ENCODE measurements at regions not wholly inside any gene's neighbourhood (a gene's known extent, or its start where the extent isn't known, plus 50 kb on each side); places are given as distances from the start of the nearest gene placed in this dataset.
"Not testable (repeated sequence)": the region's sequence is repeated elsewhere in the genome, so short reads cannot be mapped to it uniquely, and the experiment has no call there.

DNA sequence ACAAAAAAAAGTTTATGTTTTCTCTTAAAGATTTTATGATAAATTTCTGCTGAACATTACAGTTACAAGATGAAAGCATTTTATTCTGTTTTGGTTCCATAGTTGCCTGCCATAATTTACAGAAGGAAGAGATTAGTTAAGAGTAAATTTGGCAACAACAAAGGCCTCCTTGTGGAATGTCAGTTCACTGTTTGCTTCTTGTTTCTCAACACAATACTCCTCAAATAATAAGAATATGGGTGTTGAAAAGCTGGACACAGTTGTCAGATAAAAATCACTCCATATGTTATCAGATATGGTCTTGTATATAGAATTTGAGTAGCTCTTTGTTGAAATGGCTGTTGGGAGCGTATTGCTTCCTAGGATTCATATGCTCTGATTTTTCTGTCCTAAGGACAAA is 359.5 kb downstream of the CPS1 start:
- TF ChIP-seq, protein P1, sequence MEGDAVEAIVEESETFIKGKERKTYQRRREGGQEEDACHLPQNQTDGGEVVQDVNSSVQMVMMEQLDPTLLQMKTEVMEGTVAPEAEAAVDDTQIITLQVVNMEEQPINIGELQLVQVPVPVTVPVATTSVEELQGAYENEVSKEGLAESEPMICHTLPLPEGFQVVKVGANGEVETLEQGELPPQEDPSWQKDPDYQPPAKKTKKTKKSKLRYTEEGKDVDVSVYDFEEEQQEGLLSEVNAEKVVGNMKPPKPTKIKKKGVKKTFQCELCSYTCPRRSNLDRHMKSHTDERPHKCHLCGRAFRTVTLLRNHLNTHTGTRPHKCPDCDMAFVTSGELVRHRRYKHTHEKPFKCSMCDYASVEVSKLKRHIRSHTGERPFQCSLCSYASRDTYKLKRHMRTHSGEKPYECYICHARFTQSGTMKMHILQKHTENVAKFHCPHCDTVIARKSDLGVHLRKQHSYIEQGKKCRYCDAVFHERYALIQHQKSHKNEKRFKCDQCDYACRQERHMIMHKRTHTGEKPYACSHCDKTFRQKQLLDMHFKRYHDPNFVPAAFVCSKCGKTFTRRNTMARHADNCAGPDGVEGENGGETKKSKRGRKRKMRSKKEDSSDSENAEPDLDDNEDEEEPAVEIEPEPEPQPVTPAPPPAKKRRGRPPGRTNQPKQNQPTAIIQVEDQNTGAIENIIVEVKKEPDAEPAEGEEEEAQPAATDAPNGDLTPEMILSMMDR (conservative IDR thresholded peaks at IDR 0.05; ENCODE audit: low read depth, low read length): no peak
- DNase-seq (ENCODE audit: low read depth): no peak
- H3K4me3 ChIP-seq (ENCODE audit: low read depth, low read length): no peak overlapping the region

- TF ChIP-seq, protein P1 (conservative IDR thresholded peaks at IDR 0.05; ENCODE audit: low read depth, low read length): no peak
- no peak for DNase-seq (ENCODE audit: low read depth)
- H3K4me3 ChIP-seq (ENCODE audit: low read depth, low read length): no peak overlapping the region
Measured at GRCh38 chr2:210917465-210917864, 361.1 kb downstream of the CPS1 start.

GRCh38 chr2:210919128-210919527 is 362.7 kb downstream of the CPS1 start:
- TF ChIP-seq, protein P1 (conservative IDR thresholded peaks at IDR 0.05; ENCODE audit: low read depth, low read length): no peak
- no peak overlapping the region for H3K4me3 ChIP-seq (ENCODE audit: low read depth, low read length)
- DNase-seq (ENCODE audit: low read depth): no peak

DNA sequence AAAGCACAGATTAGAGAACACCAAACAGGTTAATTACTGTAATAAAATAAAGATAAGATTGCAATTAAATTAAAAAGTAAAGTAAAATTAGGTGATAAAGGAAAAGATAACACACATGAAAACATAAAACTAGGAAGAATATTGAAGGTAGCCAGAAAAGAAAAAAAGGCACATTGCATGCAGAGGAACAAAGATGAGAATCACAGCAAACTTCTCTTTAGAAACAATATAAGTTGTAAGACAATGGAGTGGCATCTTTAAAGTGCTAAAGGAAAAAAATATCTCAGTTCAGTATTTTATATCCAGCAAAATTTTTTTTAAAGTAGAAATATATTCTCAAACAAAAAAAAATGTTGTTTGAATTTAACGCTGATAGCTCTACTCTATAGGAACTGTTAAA is 366.0 kb downstream of the CPS1 start:
- TF ChIP-seq, protein P1 (conservative IDR thresholded peaks at IDR 0.05; ENCODE audit: low read depth, low read length): no peak

DNA sequence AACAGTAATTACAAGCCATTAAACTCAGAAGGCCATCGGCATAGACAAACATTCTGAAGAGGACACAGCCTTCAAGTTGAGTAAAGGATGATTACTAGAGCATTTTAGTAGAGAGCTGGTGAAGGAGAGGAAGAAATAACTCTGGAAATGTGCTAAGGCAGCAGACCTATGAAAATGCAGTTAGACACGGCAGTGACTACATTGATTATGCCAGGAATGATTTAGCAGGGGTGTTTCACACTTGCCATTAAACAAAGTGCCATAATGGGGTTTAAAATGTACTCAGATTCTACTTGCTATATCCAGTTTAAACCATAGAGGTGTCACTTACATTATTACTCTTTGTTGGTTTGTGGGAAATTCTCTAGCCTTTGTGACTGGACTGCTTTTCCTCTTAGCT is 372.3 kb downstream of the CPS1 start:
- TF ChIP-seq, protein P1 (conservative IDR thresholded peaks at IDR 0.05; ENCODE audit: low read depth, low read length): no peak
- H3K4me3 ChIP-seq (ENCODE audit: low read depth, low read length): no peak overlapping the region
- no peak for DNase-seq (ENCODE audit: low read depth)

More for the DNA sequence above, 366.0 kb downstream of the CPS1 start:
- DNase-seq (ENCODE audit: low read depth): no peak
- H3K4me3 ChIP-seq (ENCODE audit: low read depth, low read length): no peak overlapping the region

- TF ChIP-seq, protein P1 (conservative IDR thresholded peaks at IDR 0.05; ENCODE audit: low read depth, low read length): no peak
- H3K4me3 ChIP-seq (ENCODE audit: low read depth, low read length): no peak overlapping the region
- DNase-seq (ENCODE audit: low read depth): no peak
Measured at GRCh38 chr2:210938228-210938627, 381.8 kb downstream of the CPS1 start.

DNA sequence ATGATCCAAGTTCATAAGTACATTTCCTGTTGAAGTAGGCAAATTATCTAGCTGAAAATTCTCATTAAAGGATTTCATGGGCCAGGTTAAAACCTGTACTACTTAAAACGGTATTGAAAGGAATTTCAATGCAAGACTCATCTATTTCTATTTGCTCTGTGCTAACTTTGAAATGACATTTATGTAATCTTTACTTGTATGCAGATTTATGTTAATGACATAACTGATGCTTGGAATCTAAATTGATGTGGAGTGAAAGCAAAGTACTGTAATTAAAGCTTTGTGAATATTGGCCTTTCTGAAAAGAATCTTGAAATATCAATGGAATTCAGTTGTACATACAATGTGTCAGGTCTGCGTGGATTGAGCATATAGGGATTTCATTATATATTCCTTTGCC is 390.0 kb downstream of the CPS1 start:
- H3K4me3 ChIP-seq (ENCODE audit: low read depth, low read length): no peak overlapping the region
- TF ChIP-seq, protein P1 (conservative IDR thresholded peaks at IDR 0.05; ENCODE audit: low read depth, low read length): no peak
- DNase-seq (ENCODE audit: low read depth): no peak

DNA sequence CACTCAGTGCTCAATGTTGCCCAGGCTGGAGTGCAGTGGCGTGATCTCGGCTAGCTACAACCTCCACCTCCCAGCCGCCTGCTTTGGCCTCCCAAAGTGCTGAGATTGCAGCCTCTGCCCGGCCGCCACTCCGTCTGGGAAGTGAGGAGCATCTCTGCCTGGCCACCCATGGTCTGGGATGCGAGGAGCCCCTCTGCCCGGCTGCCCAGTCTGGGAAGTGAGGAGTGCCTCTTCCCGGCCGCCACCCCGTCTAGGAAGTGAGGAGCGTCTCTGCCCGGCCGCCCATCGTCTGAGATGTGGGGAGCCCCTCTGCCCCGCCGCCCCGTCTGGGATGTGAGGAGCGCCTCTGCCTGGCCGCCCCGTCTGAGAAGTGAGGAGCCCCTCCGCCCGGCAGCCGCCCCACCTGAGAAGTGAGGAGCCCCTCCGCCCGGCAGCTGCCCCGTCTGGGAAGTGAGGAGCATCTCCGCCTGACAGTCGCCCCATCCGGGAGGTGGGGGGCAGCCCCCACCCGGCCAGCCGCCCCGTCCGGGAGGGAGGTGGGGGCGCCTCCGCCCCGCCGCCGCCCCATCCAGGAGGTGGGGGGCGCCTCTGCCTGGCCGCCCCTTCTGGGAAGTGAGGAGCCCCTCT is 394.1 kb downstream of the CPS1 start:
- DNase-seq (ENCODE audit: low read depth); H3K4me3 ChIP-seq (ENCODE audit: low read depth, low read length): not testable (repeated sequence)
